IMR-90 (cell line): ENCODE measurements at regions not wholly inside any gene's neighbourhood (a gene's known extent, or its start where the extent isn't known, plus 50 kb on each side); places are given as distances from the start of the nearest gene placed in this dataset.

ENCODE experiments used
- ATAC-seq: fragments of 200-7000 bp; cut with Tn5 transposase; 2 replicates; pipeline ENCODE4 v1.9.1; 2020; ENCODE audit warnings: low read depth, mild to moderate bottlenecking, moderate library complexity
- BruUV-seq: library from RNA; stranded (reverse); fragments of 400-500 nt; replicated peaks from 2 replicates; lab custom pipeline; 2021; lab: Mats Ljungman, UMichigan
- CTCF ChIA-PET: fragments of 300-600 bp; formaldehyde crosslinking; extraction: SDS; loops from one replicate; lab custom pipeline; 2021; ENCODE audit warnings: antibody characterized with exemption; lab: Yijun Ruan, JAX
- POLR2A ChIA-PET: fragments of 300-600 bp; sonication (Branson Sonifier 250); formaldehyde crosslinking; loops from one replicate; lab custom pipeline; 2022; ENCODE audit warnings: antibody characterized with exemption; ENCODE audit not compliant: unreplicated experiment; lab: Charles Lee
- DNase-seq: peaks from one replicate; pipeline ENCODE4 v3.0.0; 2013
- H2AFZ ChIP-seq: replicated peaks from 2 replicates; pipeline ENCODE3; 2013; ENCODE audit warnings: low read length, mild to moderate bottlenecking; ENCODE audit not compliant: poor library complexity
- H2AK5ac ChIP-seq: 2 replicates; pipeline ENCODE4 v1.6.1; 2013; ENCODE audit warnings: low read depth, low read length, inconsistent platforms
- H2AK9ac ChIP-seq: replicated peaks from 2 replicates; pipeline ENCODE3; 2013; ENCODE audit warnings: mild to moderate bottlenecking, low read depth, low read length, moderate library complexity; ENCODE audit not compliant: poor library complexity
- H2BK120ac ChIP-seq: 2 replicates; pipeline ENCODE4 v1.6.1; 2013; ENCODE audit warnings: low read depth, low read length, inconsistent platforms
- H2BK15ac ChIP-seq: 3 replicates; pipeline ENCODE4 v1.6.1; 2013; ENCODE audit warnings: low read depth, low read length, inconsistent platforms
- H2BK20ac ChIP-seq: 2 replicates; pipeline ENCODE4 v1.6.1; 2013; ENCODE audit warnings: low read depth, mild to moderate bottlenecking, inconsistent platforms, low read length, moderate library complexity
- H2BK5ac ChIP-seq: 2 replicates; pipeline ENCODE4 v1.6.1; 2013; ENCODE audit warnings: mild to moderate bottlenecking, low read depth, low read length, inconsistent platforms; ENCODE audit not compliant: poor library complexity, severe bottlenecking
- H3K14ac ChIP-seq: replicated peaks from 2 replicates; pipeline ENCODE4 v1.6.1; 2013; ENCODE audit warnings: low read depth, low read length, inconsistent platforms
- H3K18ac ChIP-seq: 2 replicates; pipeline ENCODE4 v1.6.1; 2013; ENCODE audit warnings: low read depth, low read length, control low read depth
- H3K23ac ChIP-seq: 2 replicates; pipeline ENCODE4 v1.6.1; 2013; ENCODE audit warnings: low read depth, low read length, inconsistent platforms
- H3K27ac ChIP-seq: 2 replicates; pipeline ENCODE4 v1.5.1; 2013; ENCODE audit warnings: mild to moderate bottlenecking, control low read depth, low read length; ENCODE audit not compliant: insufficient read depth
- H3K27me3 ChIP-seq: 2 replicates; pipeline ENCODE4 v1.6.1; 2013; ENCODE audit warnings: low read length; ENCODE audit not compliant: control insufficient read depth, insufficient read depth
- H3K36me3 ChIP-seq: 2 replicates; pipeline ENCODE4 v1.6.1; 2013; ENCODE audit warnings: low read length, mixed read lengths; ENCODE audit not compliant: control insufficient read depth, insufficient read depth
- H3K4ac ChIP-seq: 2 replicates; pipeline ENCODE4 v1.6.1; 2013; ENCODE audit warnings: low read depth, low read length, inconsistent platforms
- H3K4me1 ChIP-seq: 2 replicates; pipeline ENCODE4 v1.6.1; 2013; ENCODE audit warnings: low read length, mixed read lengths; ENCODE audit not compliant: control insufficient read depth, insufficient read depth
- H3K4me2 ChIP-seq: 2 replicates; pipeline ENCODE4 v1.6.1; 2013; ENCODE audit warnings: low read depth, mild to moderate bottlenecking, control low read depth, low read length, moderate library complexity
- H3K4me3 ChIP-seq: 2 replicates; pipeline ENCODE4 v1.5.1; 2013; ENCODE audit warnings: low read depth, mild to moderate bottlenecking, control low read depth, low read length, moderate library complexity; ENCODE audit not compliant: insufficient read depth
- H3K56ac ChIP-seq: 2 replicates; pipeline ENCODE4 v1.6.1; 2013; ENCODE audit warnings: low read length, inconsistent platforms; ENCODE audit not compliant: insufficient read depth; ENCODE audit errors: extremely low read depth
- H3K79me1 ChIP-seq, 2 experiments: 2 replicates each; pipeline ENCODE4 v1.6.1; 2013; ENCODE audit warnings: low read length in 2 of 2, inconsistent platforms in 1 of 2, low read depth in 1 of 2
- H3K9ac ChIP-seq: 2 replicates; pipeline ENCODE4 v1.6.1; 2013; ENCODE audit warnings: low read depth, low read length, control low read depth
- H3K9me1 ChIP-seq: 2 replicates; pipeline ENCODE4 v1.6.1; 2013; ENCODE audit warnings: low read length, inconsistent platforms; ENCODE audit not compliant: insufficient read depth
- H3K9me3 ChIP-seq: 2 replicates; pipeline ENCODE4 v1.6.1; 2013; ENCODE audit warnings: low read length; ENCODE audit not compliant: control insufficient read depth, insufficient read depth
- H4K20me1 ChIP-seq: 2 replicates; pipeline ENCODE4 v1.6.1; 2013; ENCODE audit warnings: low read length, inconsistent platforms; ENCODE audit not compliant: insufficient read depth
- H4K5ac ChIP-seq: 2 replicates; pipeline ENCODE4 v1.6.1; 2013; ENCODE audit warnings: mild to moderate bottlenecking, low read depth, low read length, control low read depth
- H4K8ac ChIP-seq, 2 experiments: 2 replicates each; pipeline ENCODE4 v1.6.1; 2013; ENCODE audit warnings: low read depth in 2 of 2, low read length in 2 of 2, control low read depth in 1 of 2, inconsistent platforms in 1 of 2
- H4K91ac ChIP-seq: 2 replicates; pipeline ENCODE4 v1.6.1; 2013; ENCODE audit warnings: low read depth, low read length, inconsistent platforms; ENCODE audit not compliant: insufficient read depth
- CHD1 ChIP-seq: IDR thresholded peaks from 2 replicates; pipeline ENCODE4 v1.6.1; 2012; ENCODE audit warnings: low read depth, low read length, improper control_type of control experiment
- ELK1 ChIP-seq: fragments of 150-350 bp; IDR thresholded peaks from 2 replicates; pipeline ENCODE4 v1.6.1; 2016; ENCODE audit warnings: low read depth, mild to moderate bottlenecking, low read length, moderate library complexity, borderline replicate concordance
- POLR2A ChIP-seq: IDR thresholded peaks from 2 replicates; pipeline ENCODE4 v1.6.1; 2012; ENCODE audit warnings: mild to moderate bottlenecking, low read depth, low read length
- RFX5 ChIP-seq: IDR thresholded peaks from 2 replicates; pipeline ENCODE4 v1.8.0; 2012; ENCODE audit warnings: low read depth, mild to moderate bottlenecking, low read length, moderate library complexity
- SMC3 ChIP-seq: fragments of 150-350 bp; IDR thresholded peaks from 2 replicates; pipeline ENCODE4 v1.6.1; 2016; ENCODE audit warnings: low read depth, mild to moderate bottlenecking, antibody characterized with exemption, low read length, moderate library complexity
- WGBS, 2 experiments: methylation state at CpG; one replicate each; pipeline versions ENCODE4 v1.1.5 to v1.1.7; 2013; ENCODE audit warnings: missing lambda C conversion rate in 2 of 2; ENCODE audit not compliant: insufficient read length in 1 of 2; ENCODE audit errors: extremely low coverage in 2 of 2; 5-methylcytosine and 5-hydroxymethylcytosine counted together
- dilution Hi-C: fragments of 300-500 bp; cut with HindIII; formaldehyde crosslinking; loops from one replicate; pipeline ENCODE4 v1.14.3; 2018; ENCODE audit warnings: low sequenced_read_pairs; ENCODE audit not compliant: unreplicated experiment
- in situ Hi-C: fragments of 300-500 bp; cut with MboI; formaldehyde crosslinking; loops from 3 replicates; pipeline ENCODE4 v1.14.3; 2019; ENCODE audit warnings: low sequenced_read_pairs, inconsistent platforms, mixed read lengths
- intact Hi-C: fragments of 100-400 bp; cut with micrococcal nuclease; formaldehyde crosslinking; loops from 2 replicates; pipeline ENCODE4 v1.10.0; 2022

GRCh38 chr5:2155556-2155955, 272.8 kb upstream of the IRX4 start:
- Histone ChIP-seq H2BK120ac (no peak overlapping the region), H3K4ac (no peak overlapping the region), H4K20me1 (no peaks in the 10 kb centered on the region), H3K4me1 (no peaks in the 10 kb centered on the region), H4K8ac (no peak overlapping the region), H3K4me2 (no peak overlapping the region), H3K9me3 (peaks cover 31% of the 10 kb centered on the region), H2BK15ac (no peak overlapping the region), H2BK5ac (no peak overlapping the region), H3K4me3 (no peak overlapping the region), H3K18ac (no peak overlapping the region), H3K79me1 (no peaks in the 10 kb centered on the region), H3K14ac (no peak overlapping the region), H2AK5ac (no peak overlapping the region), H3K56ac (no peak overlapping the region), H2AFZ (no peak overlapping the region), H3K9ac (no peak overlapping the region), H4K91ac (no peak overlapping the region), H3K27ac (no peak overlapping the region), H4K5ac (no peak overlapping the region), H2BK20ac (no peak overlapping the region), H3K36me3 (no peaks in the 10 kb centered on the region), H2AK9ac (no peak overlapping the region), H3K9me1 (no peaks in the 10 kb centered on the region), H3K23ac (no peak overlapping the region), H3K27me3 (no peaks in the 10 kb centered on the region)
- WGBS, 2 experiments = 86% methylated on average over 6 of the region's 18 CpGs; no CpG with 5 or more reads in 1 of the 2 experiments
- ChIA-PET CTCF (no interaction called here), POLR2A (no interaction called here)
- ATAC-seq (no peak), DNase-seq (no peak)
- no TSS peak for BruUV-seq
- dilution Hi-C loops (no loop called here), in situ Hi-C loops (no loop called here), intact Hi-C loops (no loop called here)
- TF ChIP-seq CHD1 (no peak), RFX5 (no peak), SMC3 (no peak), ELK1 (no peak), POLR2A (no peak)
